ENCODE measurements at regions not wholly inside any gene's neighbourhood (a gene's known extent, or its start where the extent isn't known, plus 50 kb on each side); places are given as distances from the start of the nearest gene placed in this dataset.

DNA sequence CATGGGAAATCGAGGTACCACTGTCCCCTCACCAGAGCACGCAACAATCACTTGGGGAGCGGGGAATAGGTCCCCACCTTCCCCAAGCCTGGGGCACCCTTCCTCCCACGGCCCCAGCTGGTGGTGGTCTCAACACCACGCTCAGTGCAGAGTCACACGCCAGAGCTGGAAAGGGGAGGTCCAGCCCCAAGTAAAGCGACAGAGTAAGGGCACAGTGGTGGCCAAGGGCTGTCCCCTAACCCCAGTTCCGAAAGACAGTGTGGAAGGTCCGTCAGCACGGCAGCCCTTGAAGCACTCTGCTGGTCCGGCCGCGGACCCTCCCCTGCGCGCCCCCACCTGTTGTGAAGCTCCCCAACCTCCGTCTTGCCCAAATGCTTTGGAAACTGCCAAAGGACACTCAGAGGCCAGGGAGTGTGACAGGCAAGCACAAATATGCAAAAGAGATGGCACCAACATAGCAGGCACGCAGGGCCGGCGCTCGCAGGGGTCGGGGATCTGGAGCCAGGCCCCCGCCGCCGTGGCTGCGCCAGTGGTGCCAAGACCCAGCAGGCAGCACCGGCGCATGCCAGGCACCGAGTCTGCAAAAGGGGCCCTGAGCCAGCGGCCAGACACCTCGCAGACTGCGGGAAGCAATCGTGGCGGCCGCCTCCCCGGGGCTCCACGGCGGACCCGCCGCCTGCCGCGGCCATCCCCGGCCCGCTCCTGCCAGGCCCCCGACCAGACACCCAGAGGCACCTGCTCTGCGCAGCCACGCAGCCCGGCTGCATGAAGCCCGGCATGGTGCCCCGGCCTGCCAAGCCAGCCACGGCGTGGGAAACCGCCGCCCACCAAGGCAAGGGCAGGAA lies 51.6 kb upstream of the SRRM3 start:
- TF ChIP-seq, protein P1, sequence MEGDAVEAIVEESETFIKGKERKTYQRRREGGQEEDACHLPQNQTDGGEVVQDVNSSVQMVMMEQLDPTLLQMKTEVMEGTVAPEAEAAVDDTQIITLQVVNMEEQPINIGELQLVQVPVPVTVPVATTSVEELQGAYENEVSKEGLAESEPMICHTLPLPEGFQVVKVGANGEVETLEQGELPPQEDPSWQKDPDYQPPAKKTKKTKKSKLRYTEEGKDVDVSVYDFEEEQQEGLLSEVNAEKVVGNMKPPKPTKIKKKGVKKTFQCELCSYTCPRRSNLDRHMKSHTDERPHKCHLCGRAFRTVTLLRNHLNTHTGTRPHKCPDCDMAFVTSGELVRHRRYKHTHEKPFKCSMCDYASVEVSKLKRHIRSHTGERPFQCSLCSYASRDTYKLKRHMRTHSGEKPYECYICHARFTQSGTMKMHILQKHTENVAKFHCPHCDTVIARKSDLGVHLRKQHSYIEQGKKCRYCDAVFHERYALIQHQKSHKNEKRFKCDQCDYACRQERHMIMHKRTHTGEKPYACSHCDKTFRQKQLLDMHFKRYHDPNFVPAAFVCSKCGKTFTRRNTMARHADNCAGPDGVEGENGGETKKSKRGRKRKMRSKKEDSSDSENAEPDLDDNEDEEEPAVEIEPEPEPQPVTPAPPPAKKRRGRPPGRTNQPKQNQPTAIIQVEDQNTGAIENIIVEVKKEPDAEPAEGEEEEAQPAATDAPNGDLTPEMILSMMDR (IDR thresholded peaks at IDR 0.05), result no peak
- no peak for TF ChIP-seq POLR2A (IDR thresholded peaks at IDR 0.05)

Data from body of pancreas (tissue), 4 donors.